ENCODE measurements at regions not wholly inside any gene's neighbourhood (a gene's known extent, or its start where the extent isn't known, plus 50 kb on each side); places are given as distances from the start of the nearest gene placed in this dataset.

- Histone ChIP-seq H3K36me3 (ENCODE audit: control insufficient read depth in 2 of 2, insufficient read depth in 2 of 2, low read length in 1 of 2) (no peaks in the 10 kb centered on the region), H4K20me1 (ENCODE audit: control insufficient read depth, insufficient read depth) (no peaks in the 10 kb centered on the region), H3K4me1 (ENCODE audit: control insufficient read depth, insufficient read depth, low read length) (no peaks in the 10 kb centered on the region), H3K4me2 (ENCODE audit: control insufficient read depth, insufficient read depth) (no peak overlapping the region), H3K27me3 (replicated peaks in 1 of 2; ENCODE audit: control insufficient read depth in 2 of 2, insufficient read depth in 2 of 2, low read length in 1 of 2) (no peaks in the 10 kb centered on the region), H3K9me3 (replicated peaks; ENCODE audit: control insufficient read depth, insufficient read depth, low read length) (no peaks in the 10 kb centered on the region), H3K79me2 (ENCODE audit: control insufficient read depth, insufficient read depth, low read length) (no peaks in the 10 kb centered on the region), H3K4me3 (no peak overlapping the region), H3K27ac (ENCODE audit: control insufficient read depth, insufficient read depth) (no peak overlapping the region), H2AFZ (ENCODE audit: control insufficient read depth, low read depth, low read length) (no peak overlapping the region), H3K9ac (ENCODE audit: control insufficient read depth, insufficient read depth, low read length) (no peak overlapping the region)
- intact Hi-C loops (cut with micrococcal nuclease; ENCODE audit: unreplicated experiment): no loop called here
- CTCF ChIA-PET: interaction anchor here (0.6 to 1.4 kb wide), 6 partner anchors 10 to 224 kb away, joined by 3 to 6 read pairs (median 4); no protein-coding TSS in a partner anchor
- no TSS peak for BruUV-seq (replicated peaks)
- in situ Hi-C loops (cut with MboI): no loop called here
- SMC1A ChIA-PET (ENCODE audit: uncharacterized antibody, unreplicated experiment): interaction anchor here (0.7 to 1.7 kb wide), 7 partner anchors 9 to 118 kb away, joined by 3 to 8 read pairs (median 3); no protein-coding TSS in a partner anchor
- TF ChIP-seq, protein P1, sequence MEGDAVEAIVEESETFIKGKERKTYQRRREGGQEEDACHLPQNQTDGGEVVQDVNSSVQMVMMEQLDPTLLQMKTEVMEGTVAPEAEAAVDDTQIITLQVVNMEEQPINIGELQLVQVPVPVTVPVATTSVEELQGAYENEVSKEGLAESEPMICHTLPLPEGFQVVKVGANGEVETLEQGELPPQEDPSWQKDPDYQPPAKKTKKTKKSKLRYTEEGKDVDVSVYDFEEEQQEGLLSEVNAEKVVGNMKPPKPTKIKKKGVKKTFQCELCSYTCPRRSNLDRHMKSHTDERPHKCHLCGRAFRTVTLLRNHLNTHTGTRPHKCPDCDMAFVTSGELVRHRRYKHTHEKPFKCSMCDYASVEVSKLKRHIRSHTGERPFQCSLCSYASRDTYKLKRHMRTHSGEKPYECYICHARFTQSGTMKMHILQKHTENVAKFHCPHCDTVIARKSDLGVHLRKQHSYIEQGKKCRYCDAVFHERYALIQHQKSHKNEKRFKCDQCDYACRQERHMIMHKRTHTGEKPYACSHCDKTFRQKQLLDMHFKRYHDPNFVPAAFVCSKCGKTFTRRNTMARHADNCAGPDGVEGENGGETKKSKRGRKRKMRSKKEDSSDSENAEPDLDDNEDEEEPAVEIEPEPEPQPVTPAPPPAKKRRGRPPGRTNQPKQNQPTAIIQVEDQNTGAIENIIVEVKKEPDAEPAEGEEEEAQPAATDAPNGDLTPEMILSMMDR (IDR thresholded peaks at IDR 0.05 in 2 of 3, conservative IDR thresholded peaks at IDR 0.05 in 1 of 3; ENCODE audit: control insufficient read depth in 2 of 3, extremely low read depth in 1 of 3, insufficient read depth in 1 of 3, low read depth in 3 of 3, low read length in 3 of 3): no peak
- TF ChIP-seq RAD51 (IDR thresholded peaks at IDR 0.05) (no peak), EGR1 (IDR thresholded peaks at IDR 0.05; ENCODE audit: borderline replicate concordance in 1 of 2, low read depth in 2 of 2, low read length in 2 of 2) (no peak), CREB1 (IDR thresholded peaks at IDR 0.05; ENCODE audit: low read depth) (no peak), BCLAF1 (IDR thresholded peaks at IDR 0.05) (no peak), BMI1 (IDR thresholded peaks at IDR 0.05; ENCODE audit: borderline replicate concordance) (no peak), BHLHE40 (IDR thresholded peaks at IDR 0.05; ENCODE audit: borderline replicate concordance in 1 of 2, low read depth in 2 of 2, low read length in 1 of 2) (no peak)
- TF ChIP-seq, protein P2, sequence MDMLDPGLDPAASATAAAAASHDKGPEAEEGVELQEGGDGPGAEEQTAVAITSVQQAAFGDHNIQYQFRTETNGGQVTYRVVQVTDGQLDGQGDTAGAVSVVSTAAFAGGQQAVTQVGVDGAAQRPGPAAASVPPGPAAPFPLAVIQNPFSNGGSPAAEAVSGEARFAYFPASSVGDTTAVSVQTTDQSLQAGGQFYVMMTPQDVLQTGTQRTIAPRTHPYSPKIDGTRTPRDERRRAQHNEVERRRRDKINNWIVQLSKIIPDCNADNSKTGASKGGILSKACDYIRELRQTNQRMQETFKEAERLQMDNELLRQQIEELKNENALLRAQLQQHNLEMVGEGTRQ (IDR thresholded peaks at IDR 0.05; ENCODE audit: borderline replicate concordance, low read depth, low read length): no peak
- TF ChIP-seq, protein P3, sequence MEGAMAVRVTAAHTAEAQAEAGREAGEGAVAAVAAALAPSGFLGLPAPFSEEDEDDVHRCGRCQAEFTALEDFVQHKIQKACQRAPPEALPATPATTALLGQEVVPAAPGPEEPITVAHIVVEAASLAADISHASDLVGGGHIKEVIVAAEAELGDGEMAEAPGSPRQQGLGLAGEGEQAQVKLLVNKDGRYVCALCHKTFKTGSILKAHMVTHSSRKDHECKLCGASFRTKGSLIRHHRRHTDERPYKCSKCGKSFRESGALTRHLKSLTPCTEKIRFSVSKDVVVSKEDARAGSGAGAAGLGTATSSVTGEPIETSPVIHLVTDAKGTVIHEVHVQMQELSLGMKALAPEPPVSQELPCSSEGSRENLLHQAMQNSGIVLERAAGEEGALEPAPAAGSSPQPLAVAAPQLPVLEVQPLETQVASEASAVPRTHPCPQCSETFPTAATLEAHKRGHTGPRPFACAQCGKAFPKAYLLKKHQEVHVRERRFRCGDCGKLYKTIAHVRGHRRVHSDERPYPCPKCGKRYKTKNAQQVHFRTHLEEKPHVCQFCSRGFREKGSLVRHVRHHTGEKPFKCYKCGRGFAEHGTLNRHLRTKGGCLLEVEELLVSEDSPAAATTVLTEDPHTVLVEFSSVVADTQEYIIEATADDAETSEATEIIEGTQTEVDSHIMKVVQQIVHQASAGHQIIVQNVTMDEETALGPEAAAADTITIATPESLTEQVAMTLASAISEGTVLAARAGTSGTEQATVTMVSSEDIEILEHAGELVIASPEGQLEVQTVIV (IDR thresholded peaks at IDR 0.05; ENCODE audit: borderline replicate concordance, partially characterized antibody): no peak
- TF ChIP-seq, protein P4, sequence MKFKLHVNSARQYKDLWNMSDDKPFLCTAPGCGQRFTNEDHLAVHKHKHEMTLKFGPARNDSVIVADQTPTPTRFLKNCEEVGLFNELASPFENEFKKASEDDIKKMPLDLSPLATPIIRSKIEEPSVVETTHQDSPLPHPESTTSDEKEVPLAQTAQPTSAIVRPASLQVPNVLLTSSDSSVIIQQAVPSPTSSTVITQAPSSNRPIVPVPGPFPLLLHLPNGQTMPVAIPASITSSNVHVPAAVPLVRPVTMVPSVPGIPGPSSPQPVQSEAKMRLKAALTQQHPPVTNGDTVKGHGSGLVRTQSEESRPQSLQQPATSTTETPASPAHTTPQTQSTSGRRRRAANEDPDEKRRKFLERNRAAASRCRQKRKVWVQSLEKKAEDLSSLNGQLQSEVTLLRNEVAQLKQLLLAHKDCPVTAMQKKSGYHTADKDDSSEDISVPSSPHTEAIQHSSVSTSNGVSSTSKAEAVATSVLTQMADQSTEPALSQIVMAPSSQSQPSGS (IDR thresholded peaks at IDR 0.05; ENCODE audit: low read length): no peak
- RAD21 ChIA-PET (ENCODE audit: unreplicated experiment): interaction anchor here (0.8 to 1.4 kb wide), 3 partner anchors 25 to 810 kb away, joined by 3 read pairs; no protein-coding TSS in a partner anchor
- ATAC-seq (no peak), DNase-seq (ENCODE audit: low read depth, low spot score) (no peak), FAIRE-seq (no peak)
- POLR2A ChIA-PET: no interaction called here
- WGBS (ENCODE audit: insufficient coverage, insufficient replicate concordance, low lambda C conversion rate, missing lambda C conversion rate): 64% methylated on average over 8 of the region's 8 CpGs
These were observed 164.8 kb upstream of the KL start for GRCh38 chr13:32851083-32852069.
